DMS114 treated with DMSO at 0.1 percent for 48 hours (cell line): ENCODE measurements at regions not wholly inside any gene's neighbourhood (a gene's known extent, or its start where the extent isn't known, plus 50 kb on each side); places are given as distances from the start of the nearest gene placed in this dataset.

ENCODE experiments used
- DNase-seq: peaks from one replicate; lab custom pipeline; 2025; ENCODE audit not compliant: unreplicated experiment; lab: John Stamatoyannopoulos, UW

GRCh38 chr3:161444694-161445077 is 51.9 kb upstream of the OTOL1 start:
- no peak for DNase-seq

GRCh38 chr3:161443921-161444693 is 52.5 kb upstream of the OTOL1 start:
- no peak for DNase-seq

DNA sequence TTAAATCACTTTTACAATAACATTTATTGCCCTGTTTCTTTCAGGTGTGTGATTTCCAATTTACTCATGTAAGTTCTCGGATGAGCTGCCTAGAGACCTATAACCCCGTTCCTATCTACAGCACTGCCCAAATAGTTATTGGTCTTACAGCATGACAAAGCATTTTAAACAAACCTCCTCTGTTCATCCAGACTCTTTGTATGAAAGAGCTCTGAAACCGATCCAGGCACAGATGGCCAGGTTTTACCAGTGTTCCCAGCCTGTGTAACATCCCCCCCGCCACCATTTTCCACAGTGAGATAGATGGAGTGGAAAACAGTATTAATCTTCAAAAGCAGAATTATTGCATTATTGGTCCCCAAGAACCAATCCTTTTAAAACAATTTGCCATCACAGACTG is 59.0 kb upstream of the SPTSSB start:
- DNase-seq, result no peak

GRCh38 chr3:161427347-161427746 is 56.0 kb upstream of the SPTSSB start:
- DNase-seq, result no peak

- no peak for DNase-seq
Observed at GRCh38 chr3:161426758-161427157, 55.4 kb upstream of the SPTSSB start.

- DNase-seq, result peak; percentile 43
Observed at GRCh38 chr3:161423911-161424522, 52.7 kb upstream of the SPTSSB start.

- no peak for DNase-seq
Observed at GRCh38 chr3:161422171-161422700, 50.9 kb upstream of the SPTSSB start.
